H1 (cell line): ENCODE measurements at regions not wholly inside any gene's neighbourhood (a gene's known extent, or its start where the extent isn't known, plus 50 kb on each side); places are given as distances from the start of the nearest gene placed in this dataset.

Experiments
- CTCF ChIA-PET: fragments of 300-600 bp; sonication (Branson Sonifier 250); formaldehyde crosslinking; loops from one replicate; lab custom pipeline; 2021; ENCODE audit not compliant: partially characterized antibody; lab: Charles Lee
- POLR2A ChIA-PET: fragments of 300-600 bp; sonication (Branson Sonifier 250); formaldehyde crosslinking; loops from one replicate; lab custom pipeline; 2021; ENCODE audit warnings: inconsistent platforms; ENCODE audit not compliant: partially characterized antibody; lab: Charles Lee
- DNase-seq, 2 experiments: peaks; one replicate each; pipeline versions ENCODE4 v3.0.0 to v3.0.0-alpha.2; 2010 to 2022; ENCODE audit warnings: low spot score in 2 of 2, low read depth in 1 of 2, mixed read lengths in 1 of 2
- FAIRE-seq: peaks from 2 replicates; lab custom pipeline; 2011; peaks lifted over from hg19 to GRCh38; lab: Jason Lieb, UNC
- H2AFZ ChIP-seq: 2 replicates; pipeline ENCODE4 v1.8.1; 2012; ENCODE audit warnings: low read length, inconsistent platforms
- H2AK5ac ChIP-seq: 2 replicates; pipeline ENCODE4 v1.6.1; 2013; ENCODE audit warnings: low read depth, low read length
- H2BK120ac ChIP-seq: replicated peaks from 2 replicates; pipeline ENCODE3; 2013; ENCODE audit warnings: low read depth, low read length, inconsistent platforms
- H2BK12ac ChIP-seq: 2 replicates; pipeline ENCODE4 v1.6.1; 2013; ENCODE audit warnings: low read depth, low read length
- H2BK15ac ChIP-seq: 2 replicates; pipeline ENCODE4 v1.6.1; 2013; ENCODE audit warnings: low read length
- H2BK20ac ChIP-seq: 2 replicates; pipeline ENCODE4 v1.6.1; 2013; ENCODE audit warnings: low read length
- H2BK5ac ChIP-seq: 2 replicates; pipeline ENCODE4 v1.6.1; 2013; ENCODE audit warnings: low read depth, low read length
- H3K14ac ChIP-seq: 2 replicates; pipeline ENCODE4 v1.6.1; 2013; ENCODE audit warnings: inconsistent platforms; ENCODE audit not compliant: insufficient read length
- H3K18ac ChIP-seq: 2 replicates; pipeline ENCODE4 v1.6.1; 2013; ENCODE audit warnings: low read length; ENCODE audit errors: extremely low read depth
- H3K23ac ChIP-seq: 2 replicates; pipeline ENCODE4 v1.6.1; 2013; ENCODE audit warnings: inconsistent platforms; ENCODE audit not compliant: insufficient read length
- H3K23me2 ChIP-seq: 2 replicates; pipeline ENCODE4 v1.6.1; 2013; ENCODE audit warnings: low read depth, low read length
- H3K27ac ChIP-seq: 2 replicates; pipeline ENCODE4 v1.6.1; 2011; ENCODE audit warnings: low read depth, low read length, inconsistent platforms
- H3K27me3 ChIP-seq, 4 experiments: replicated peaks in 1 of 4; 1 replicate in 1 of 4; 2 replicates in 3 of 4; pipeline versions ENCODE4 v1.6.1 to v1.8.1; 2011 to 2013; ENCODE audit warnings: low read length in 3 of 4, mild to moderate bottlenecking in 3 of 4, inconsistent platforms in 2 of 4, mixed read lengths in 2 of 4, moderate library complexity in 1 of 4; ENCODE audit not compliant: control insufficient read depth in 3 of 4, insufficient read depth in 3 of 4; ENCODE audit errors: extremely low read depth in 1 of 4
- H3K36me3 ChIP-seq, 4 experiments: 2 replicates each; pipeline versions ENCODE4 v1.6.1 to v1.8.1; 2011 to 2013; ENCODE audit warnings: mild to moderate bottlenecking in 4 of 4, low read length in 3 of 4, moderate library complexity in 2 of 4, control low read depth in 1 of 4, inconsistent platforms in 1 of 4; ENCODE audit not compliant: insufficient read depth in 4 of 4, control insufficient read depth in 2 of 4
- H3K4ac ChIP-seq: replicated peaks from 2 replicates; pipeline ENCODE3; 2013; ENCODE audit warnings: low read length, low read depth, mixed read lengths, inconsistent platforms; ENCODE audit not compliant: insufficient read length
- H3K4me1 ChIP-seq, 4 experiments: replicated peaks in 1 of 4; 1 replicate in 1 of 4; 2 replicates in 3 of 4; pipeline versions ENCODE4 v1.6.1 to v1.8.1; 2011 to 2013; ENCODE audit warnings: low read length in 3 of 4, inconsistent platforms in 2 of 4, mixed read lengths in 1 of 4; ENCODE audit not compliant: insufficient read depth in 4 of 4, control insufficient read depth in 3 of 4
- H3K4me2 ChIP-seq, 2 experiments: 2 replicates each; pipeline versions ENCODE4 v1.6.1 to v1.8.1; 2011 to 2013; ENCODE audit warnings: low read depth in 2 of 2, low read length in 2 of 2, control low read depth in 1 of 2, inconsistent platforms in 1 of 2, mild to moderate bottlenecking in 1 of 2; ENCODE audit not compliant: insufficient read depth in 1 of 2
- H3K4me3 ChIP-seq, 4 experiments: fragments of 200-600, 300-600 bp in 1 of 4; sonication (generic), shearing (Covaris generic), sonication (Bioruptor Twin) in 1 of 4; 2 replicates each; pipeline versions ENCODE4 v1.5.1 to v1.8.1; 2011 to 2016; ENCODE audit warnings: low read length in 4 of 4, low read depth in 3 of 4, control low read depth in 2 of 4, inconsistent platforms in 2 of 4, mild to moderate bottlenecking in 2 of 4, mixed read lengths in 1 of 4, moderate library complexity in 1 of 4; ENCODE audit not compliant: insufficient read depth in 2 of 4; ENCODE audit errors: extremely low read depth in 1 of 4
- H3K56ac ChIP-seq: replicated peaks from 2 replicates; pipeline ENCODE3; 2013; ENCODE audit warnings: low read depth, mild to moderate bottlenecking, mixed read lengths, low read length, inconsistent platforms; ENCODE audit not compliant: insufficient read length
- H3K79me1 ChIP-seq: 2 replicates; pipeline ENCODE4 v1.6.1; 2013; ENCODE audit warnings: low read depth, low read length, control low read depth
- H3K79me2 ChIP-seq, 2 experiments: 2 replicates each; pipeline versions ENCODE4 v1.6.1 to v1.8.1; 2012 to 2013; ENCODE audit warnings: low read length in 2 of 2, mild to moderate bottlenecking in 2 of 2, inconsistent platforms in 1 of 2; ENCODE audit not compliant: insufficient read depth in 2 of 2, control insufficient read depth in 1 of 2
- H3K9ac ChIP-seq, 4 experiments: replicated peaks in 1 of 4; 1 replicate in 1 of 4; 2 replicates in 3 of 4; pipeline versions ENCODE4 v1.6.1 to v1.8.1; 2011 to 2013; ENCODE audit warnings: low read depth in 3 of 4, low read length in 3 of 4, control low read depth in 2 of 4, mild to moderate bottlenecking in 2 of 4, moderate library complexity in 2 of 4, inconsistent platforms in 1 of 4; ENCODE audit errors: extremely low read depth in 1 of 4
- H3K9me3 ChIP-seq, 2 experiments: 2 replicates each; pipeline versions ENCODE4 v1.6.1 to v1.8.1; 2012 to 2013; ENCODE audit warnings: mild to moderate bottlenecking in 2 of 2, moderate library complexity in 2 of 2, control low read depth in 1 of 2, inconsistent platforms in 1 of 2, low read depth in 1 of 2, low read length in 1 of 2, mixed read lengths in 1 of 2; ENCODE audit not compliant: insufficient read depth in 2 of 2
- H4K20me1 ChIP-seq, 2 experiments: replicated peaks in 1 of 2; 2 replicates each; pipeline versions ENCODE3 to v1.8.1; 2011 to 2013; ENCODE audit warnings: inconsistent platforms in 2 of 2, low read length in 2 of 2, mild to moderate bottlenecking in 1 of 2; ENCODE audit not compliant: insufficient read depth in 2 of 2, control insufficient read depth in 1 of 2
- H4K5ac ChIP-seq: 2 replicates; pipeline ENCODE4 v1.6.1; 2013; ENCODE audit warnings: low read length, low read depth, mixed read lengths, inconsistent platforms; ENCODE audit not compliant: insufficient read length
- H4K8ac ChIP-seq: 2 replicates; pipeline ENCODE4 v1.8.0; 2013; ENCODE audit warnings: mild to moderate bottlenecking, moderate library complexity, low read length, inconsistent platforms; ENCODE audit not compliant: insufficient read depth; ENCODE audit errors: extremely low read depth
- H4K91ac ChIP-seq: replicated peaks from 2 replicates; pipeline ENCODE3; 2013; ENCODE audit warnings: low read length, mixed read lengths, inconsistent platforms; ENCODE audit not compliant: insufficient read length
- ASH2L ChIP-seq: fragments of 200-600, 300-600 bp; sonication (generic); IDR thresholded peaks from one replicate; pipeline ENCODE4 v1.7.1; 2017; ENCODE audit warnings: low read length
- BRCA1 ChIP-seq: IDR thresholded peaks from 2 replicates; pipeline ENCODE4 v1.6.1; 2012; ENCODE audit warnings: low read depth, low read length, improper control_type of control experiment
- CBX5 ChIP-seq: fragments of 300-800, 300-1000 bp; sonication (generic); IDR thresholded peaks from 2 replicates; pipeline ENCODE4 v1.7.1; 2016; ENCODE audit warnings: antibody characterized with exemption, low read length, low read depth
- CEBPB ChIP-seq: IDR thresholded peaks from 2 replicates; pipeline ENCODE4 v1.6.1; 2012; ENCODE audit warnings: low read depth, low read length
- GABPA ChIP-seq: IDR thresholded peaks from 2 replicates; pipeline ENCODE4 v1.6.1; 2011; ENCODE audit warnings: mild to moderate bottlenecking, low read length, moderate library complexity, borderline replicate concordance; ENCODE audit not compliant: insufficient read depth
- HDAC2 ChIP-seq, 2 experiments: fragments of 300-600 bp in 1 of 2; sonication (generic) in 1 of 2; IDR thresholded peaks; 2 replicates each; pipeline ENCODE4 v1.6.1; 2011 to 2012; ENCODE audit warnings: low read depth in 2 of 2, low read length in 2 of 2, mild to moderate bottlenecking in 2 of 2, moderate library complexity in 2 of 2, borderline replicate concordance in 1 of 2, inconsistent platforms in 1 of 2
- MAFK ChIP-seq: IDR thresholded peaks from 2 replicates; pipeline ENCODE4 v1.6.1; 2012; ENCODE audit warnings: low read depth, mild to moderate bottlenecking, improper control_type of control experiment, low read length
- MAX ChIP-seq: IDR thresholded peaks from 2 replicates; pipeline ENCODE4 v1.6.1; 2012; ENCODE audit warnings: inconsistent platforms
- POLR2A ChIP-seq, 2 experiments: IDR thresholded peaks; 1 replicate in 1 of 2; 2 replicates in 1 of 2; pipeline ENCODE4 v1.6.1; 2011; ENCODE audit warnings: low read depth in 2 of 2, low read length in 2 of 2, mild to moderate bottlenecking in 2 of 2; ENCODE audit errors: control extremely low read depth in 1 of 2
- RXRA ChIP-seq: IDR thresholded peaks from 2 replicates; pipeline ENCODE4 v1.6.1; 2011; ENCODE audit warnings: low read depth, mild to moderate bottlenecking, low read length, moderate library complexity; ENCODE audit not compliant: insufficient read depth
- SIN3A ChIP-seq, 2 experiments: IDR thresholded peaks in 1 of 2; conservative IDR thresholded peaks in 1 of 2; 2 replicates each; pipeline ENCODE4 v1.6.1; 2011 to 2012; ENCODE audit warnings: low read length in 2 of 2, improper control_type of control experiment in 1 of 2, low read depth in 1 of 2, mild to moderate bottlenecking in 1 of 2
- SIX5 ChIP-seq: IDR thresholded peaks from 2 replicates; pipeline ENCODE4 v1.6.1; 2011; ENCODE audit warnings: mild to moderate bottlenecking, low read depth, low read length
- whole genome bisulfite sequencing, 2 experiments: shearing (Covaris generic) in 1 of 2; methylation state at CpG; one replicate each; pipeline versions ENCODE4 v1.1.6 to v1.1.7; 2013 to 2015; ENCODE audit warnings: low lambda C conversion rate in 2 of 2, mixed read lengths in 2 of 2, inconsistent platforms in 1 of 2, low coverage in 1 of 2, missing lambda C conversion rate in 1 of 2; ENCODE audit not compliant: insufficient replicate concordance in 2 of 2, insufficient coverage in 1 of 2, insufficient read length in 1 of 2; ENCODE audit errors: extremely low coverage in 1 of 2, missing lambda C conversion rate in 1 of 2; 5-methylcytosine and 5-hydroxymethylcytosine counted together

GRCh38 chr13:79829880-79830279 lies 348.9 kb downstream of the NDFIP2 start:
- FAIRE-seq (no peak), DNase-seq (no peak)
- TF ChIP-seq MAFK (no peak), CEBPB (no peak), POLR2A (IDR thresholded peaks at IDR 0.05; ENCODE audit: control extremely low read depth in 1 of 2, low read depth in 2 of 2, low read length in 2 of 2) (no peak), GABPA (no peak), ASH2L (no peak), CBX5 (no peak), SIN3A (conservative IDR thresholded peaks at IDR 0.05 in 1 of 2, IDR thresholded peaks at IDR 0.05 in 1 of 2; ENCODE audit: low read depth in 1 of 2, low read length in 2 of 2) (no peak), BRCA1 (no peak), HDAC2 (IDR thresholded peaks at IDR 0.05; ENCODE audit: borderline replicate concordance in 1 of 2, low read depth in 2 of 2, low read length in 2 of 2) (no peak), MAX (no peak), RXRA (no peak), SIX5 (no peak)
- ChIA-PET POLR2A (no interaction called here), CTCF (no interaction called here)
- Histone ChIP-seq H3K4me2 (no peak overlapping the region), H3K23me2 (no peaks in the 10 kb centered on the region), H3K9me3 (0 out of 4 replicates have a peak, but pooled peaks cover 0 to 4% of the 10 kb centered on the region in 2 experiments), H4K5ac (no peak overlapping the region), H2BK5ac (no peak overlapping the region), H3K23ac (no peak overlapping the region), H3K18ac (no peak overlapping the region), H3K9ac (no peak overlapping the region), H3K36me3 (no peaks in the 10 kb centered on the region; a peak in 1 of 8 replicates), H2BK20ac (no peak overlapping the region), H2BK120ac (no peak overlapping the region), H3K4me3 (no peak overlapping the region), H2BK15ac (no peak overlapping the region), H3K27ac (no peak overlapping the region), H2AK5ac (no peak overlapping the region), H3K4me1 (no peaks in the 10 kb centered on the region), H2BK12ac (no peak overlapping the region), H4K91ac (no peak overlapping the region), H4K8ac (no peak overlapping the region), H3K56ac (no peak overlapping the region), H4K20me1 (no peaks in the 10 kb centered on the region), H3K79me1 (no peaks in the 10 kb centered on the region), H3K4ac (no peak overlapping the region), H3K27me3 (no peaks in the 10 kb centered on the region), H2AFZ (no peak overlapping the region), H3K79me2 (no peaks in the 10 kb centered on the region), H3K14ac (no peak overlapping the region)
- 88% methylated on average over 2 of the region's 2 CpGs; no CpG with 5 or more reads in 1 of the 2 experiments for WGBS, 2 experiments
